GM12874 (cell line): ENCODE measurements at regions not wholly inside any gene's neighbourhood (a gene's known extent, or its start where the extent isn't known, plus 50 kb on each side); places are given as distances from the start of the nearest gene placed in this dataset.
A peak's percentile ranks its signal among the peaks of the same experiment; 100 is the strongest.

Experiments used
- CTCF ChIP-seq: IDR thresholded peaks from 2 replicates; pipeline ENCODE4 v1.5.1; 2011; ENCODE audit warnings: low read depth, mild to moderate bottlenecking, control low read depth, low read length, moderate library complexity; ENCODE audit not compliant: insufficient read depth

- no peak for TF ChIP-seq CTCF
These were observed 329.2 kb upstream of the NPVF start for GRCh38 chr7:25557379-25557917.

- no peak for TF ChIP-seq CTCF
These were observed 329.6 kb upstream of the NPVF start for GRCh38 chr7:25557930-25558329.

GRCh38 chr7:25558605-25559004 lies 330.3 kb upstream of the NPVF start:
- no peak for TF ChIP-seq CTCF

- no peak for TF ChIP-seq CTCF
These were observed 331.5 kb upstream of the NPVF start for GRCh38 chr7:25559581-25560367.

- no peak for TF ChIP-seq CTCF
These were observed 334.4 kb upstream of the NPVF start for GRCh38 chr7:25562673-25563182.

- no peak for TF ChIP-seq CTCF
These were observed 336.7 kb upstream of the NPVF start for GRCh38 chr7:25565002-25565401.

- peak; percentile 94 for TF ChIP-seq CTCF
These were observed 337.7 kb upstream of the NPVF start for GRCh38 chr7:25565949-25566348.
